ENCODE measurements at regions not wholly inside any gene's neighbourhood (a gene's known extent, or its start where the extent isn't known, plus 50 kb on each side); places are given as distances from the start of the nearest gene placed in this dataset.

- in situ Hi-C loops (cut with HindIII; ENCODE audit: low sequenced_read_pairs): no loop called here
- H3K4me3 ChIP-seq (ENCODE audit: low read depth, low read length): no peak overlapping the region
- no peak for TF ChIP-seq CTCF (IDR thresholded peaks at IDR 0.05; ENCODE audit: low read depth, low read length)
- DNase-seq (ENCODE audit: low read depth, low spot score): no peak
Observed at GRCh38 chr2:120624738-120625446, 110.8 kb upstream of the GLI2 start.

DNA sequence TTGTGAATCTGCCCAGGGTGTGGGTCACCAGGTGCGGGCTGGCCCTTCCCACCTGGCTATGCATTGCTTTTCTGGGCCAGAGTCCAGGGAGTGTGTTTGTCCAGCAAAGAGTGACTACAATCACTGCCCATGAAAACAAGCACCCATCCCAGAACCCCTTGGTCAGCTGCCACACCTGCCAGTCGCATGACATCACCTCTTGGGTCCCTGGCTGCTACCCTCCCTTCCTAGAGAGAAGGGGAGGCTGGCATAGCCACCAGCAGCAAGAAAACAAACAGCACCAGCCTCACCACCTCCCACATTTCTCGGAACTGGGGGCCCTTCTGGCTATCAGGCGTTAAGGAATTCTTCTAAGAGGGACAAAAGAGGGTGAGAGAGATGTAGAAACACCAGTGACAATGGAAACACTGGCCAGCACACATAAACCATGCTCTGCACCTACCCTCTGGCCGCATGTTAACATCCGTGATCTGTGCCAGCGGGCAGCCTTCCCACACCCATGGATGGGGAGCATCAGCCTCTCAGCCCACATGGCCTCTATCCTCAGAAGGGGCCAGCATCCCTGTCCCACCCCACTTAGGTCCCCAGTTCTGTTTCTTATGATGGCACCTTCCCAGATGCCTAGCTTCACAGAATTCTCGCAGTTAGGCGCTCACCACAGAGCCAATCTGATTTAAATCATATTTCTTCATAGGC is 109.7 kb upstream of the GLI2 start:
- DNase-seq (ENCODE audit: low read depth, low spot score): no peak
- in situ Hi-C loops (cut with HindIII; ENCODE audit: low sequenced_read_pairs): no loop called here
- no peak overlapping the region for H3K4me3 ChIP-seq (ENCODE audit: low read depth, low read length)
- TF ChIP-seq CTCF (IDR thresholded peaks at IDR 0.05; ENCODE audit: low read depth, low read length): no peak

DNA sequence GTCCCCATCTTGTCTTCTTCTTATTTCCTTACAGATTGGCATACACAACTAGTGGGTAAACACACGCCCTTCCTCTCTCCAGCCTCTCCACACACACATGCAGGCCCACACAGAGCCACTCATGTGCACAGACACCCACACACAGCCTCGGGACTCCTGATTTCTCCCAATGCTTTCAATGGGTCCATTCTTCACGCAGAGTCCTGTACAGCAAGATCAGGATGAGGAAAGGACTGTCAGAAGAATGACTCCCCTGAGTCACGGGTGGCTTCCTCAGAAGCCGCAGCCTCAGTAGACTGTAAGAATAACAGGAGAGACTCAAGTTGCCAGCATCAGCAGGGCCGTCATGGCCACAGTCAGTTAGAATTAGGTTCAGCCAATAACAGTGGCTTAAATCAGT is 109.1 kb upstream of the GLI2 start:
- in situ Hi-C loops (cut with HindIII; ENCODE audit: low sequenced_read_pairs): no loop called here
- no peak for DNase-seq (ENCODE audit: low read depth, low spot score)
- TF ChIP-seq CTCF (IDR thresholded peaks at IDR 0.05; ENCODE audit: low read depth, low read length): no peak
- H3K4me3 ChIP-seq (ENCODE audit: low read depth, low read length): no peak overlapping the region

DNA sequence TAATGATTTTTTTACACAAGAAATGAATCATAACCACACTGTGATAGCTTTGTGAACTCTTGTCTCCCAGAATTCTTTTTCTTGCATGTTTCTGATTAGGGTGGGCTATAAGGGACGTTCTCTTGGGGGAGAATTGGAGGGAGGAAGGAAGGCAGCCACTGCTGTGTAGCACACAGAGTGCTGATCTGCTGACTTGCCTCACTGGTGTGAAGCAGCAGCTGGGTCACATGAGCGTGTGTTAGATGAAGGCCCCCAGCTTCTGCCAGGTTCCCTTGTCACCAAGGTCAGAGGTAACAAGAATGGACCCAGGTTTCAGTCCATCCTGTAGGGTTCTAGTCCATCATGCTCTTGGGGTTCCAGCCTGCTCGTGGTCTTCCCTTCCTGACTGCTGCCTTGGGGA is 107.4 kb upstream of the GLI2 start:
- no peak for DNase-seq (ENCODE audit: low read depth, low spot score)
- no peak for TF ChIP-seq CTCF (IDR thresholded peaks at IDR 0.05; ENCODE audit: low read depth, low read length)
- in situ Hi-C loops (cut with HindIII; ENCODE audit: low sequenced_read_pairs): no loop called here
- no peak overlapping the region for H3K4me3 ChIP-seq (ENCODE audit: low read depth, low read length)

DNA sequence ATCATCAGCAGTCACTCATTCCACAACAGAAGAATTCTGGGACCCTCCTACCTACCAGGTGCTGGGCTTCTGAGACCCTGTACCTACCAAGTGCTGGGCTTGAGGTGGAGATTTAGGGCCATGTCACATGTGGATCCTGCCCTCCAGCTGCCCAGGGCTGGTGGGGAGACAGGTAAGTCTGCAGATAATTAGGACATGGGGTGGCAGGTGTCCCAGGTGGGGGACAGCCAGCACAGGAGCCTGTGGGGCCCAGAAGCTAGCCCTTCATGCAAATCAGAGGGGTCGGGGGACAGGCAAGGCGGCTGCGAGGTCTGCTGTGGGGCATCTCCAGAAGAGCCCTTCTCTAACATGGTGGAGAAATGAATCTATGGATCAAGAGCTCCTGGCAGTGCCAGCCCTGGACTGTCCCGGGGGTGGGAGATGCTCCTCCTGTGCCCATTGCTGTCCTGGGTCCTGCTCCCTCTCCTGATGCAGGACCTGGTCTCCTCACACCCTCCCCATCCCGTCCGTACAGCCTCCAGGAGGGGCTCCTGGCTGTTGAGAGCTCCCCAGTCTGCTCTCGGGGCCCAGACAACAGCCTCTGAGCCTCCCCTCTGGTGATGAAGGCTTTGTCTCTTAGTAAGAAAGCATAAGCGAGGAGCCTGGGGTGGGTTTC is 106.3 kb upstream of the GLI2 start:
- no peak for TF ChIP-seq CTCF (IDR thresholded peaks at IDR 0.05; ENCODE audit: low read depth, low read length)
- H3K4me3 ChIP-seq (ENCODE audit: low read depth, low read length): no peak overlapping the region
- no peak for DNase-seq (ENCODE audit: low read depth, low spot score)
- in situ Hi-C loops (cut with HindIII; ENCODE audit: low sequenced_read_pairs): no loop called here

DNA sequence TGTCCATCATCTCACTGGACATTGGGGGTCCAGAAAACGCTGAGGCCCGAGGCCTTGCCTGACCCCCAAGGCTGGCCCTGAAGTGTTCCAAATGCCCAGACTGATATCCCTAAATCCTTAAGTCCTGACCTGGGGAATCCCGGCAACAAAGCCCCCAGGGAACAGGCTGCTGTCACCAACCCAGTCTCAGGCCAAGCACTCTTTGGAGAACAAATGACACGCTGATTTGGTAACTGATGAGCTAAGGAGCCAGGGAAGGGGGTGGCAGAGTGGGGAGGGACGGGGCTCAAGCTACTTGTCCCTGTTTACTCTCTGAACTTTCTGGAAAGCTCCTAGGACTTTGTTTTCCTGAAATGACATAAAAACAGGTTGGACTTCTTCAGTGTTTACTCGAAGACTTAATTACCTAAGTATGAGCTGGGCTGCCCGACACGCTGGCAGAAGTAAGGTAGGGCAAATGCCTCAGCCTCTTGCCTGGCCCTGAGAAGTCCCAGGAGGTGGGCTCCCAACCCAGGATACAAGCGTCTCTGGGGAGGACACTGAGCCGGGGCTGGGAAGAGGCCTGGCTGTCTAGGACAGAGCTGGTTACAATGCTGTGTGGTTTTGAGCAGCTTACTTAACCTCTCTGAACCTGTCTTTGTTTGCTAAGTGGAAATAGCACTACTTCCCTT is 105.5 kb upstream of the GLI2 start:
- H3K4me3 ChIP-seq (ENCODE audit: low read depth, low read length): no peak overlapping the region
- in situ Hi-C loops (cut with HindIII; ENCODE audit: low sequenced_read_pairs): no loop called here
- TF ChIP-seq CTCF (IDR thresholded peaks at IDR 0.05; ENCODE audit: low read depth, low read length): no peak
- DNase-seq (ENCODE audit: low read depth, low spot score): no peak

Measured in astrocyte of the spinal cord (primary cell).